ENCODE measurements at regions not wholly inside any gene's neighbourhood (a gene's known extent, or its start where the extent isn't known, plus 50 kb on each side); places are given as distances from the start of the nearest gene placed in this dataset.

DNA sequence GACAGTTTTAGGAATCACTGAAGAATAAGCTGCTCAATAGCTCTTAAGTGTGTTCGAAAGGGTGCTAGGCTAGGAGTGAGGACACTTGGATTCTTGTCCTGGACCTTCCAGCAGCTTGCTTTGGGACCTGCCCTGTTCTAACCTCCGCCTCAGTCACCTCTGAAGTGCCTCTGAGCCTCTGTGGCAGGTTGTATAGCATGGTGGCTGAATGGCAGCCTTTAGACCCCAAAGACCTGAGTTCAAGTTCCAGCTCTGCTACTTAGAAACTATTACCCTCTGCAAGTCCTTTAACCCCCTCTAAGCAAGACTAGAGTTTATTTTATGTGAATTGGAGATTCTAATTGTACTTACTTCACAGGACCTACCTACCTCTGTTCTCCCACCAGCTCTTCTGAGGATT lies 81.5 kb downstream of the RRAGC start:
- no peak overlapping the region for H2AFZ ChIP-seq (ENCODE audit: low read length)
- no peaks in the 10 kb centered on the region for H3K27me3 ChIP-seq (ENCODE audit: insufficient read depth, low read length)
- no peaks in the 10 kb centered on the region for H3K23me2 ChIP-seq (ENCODE audit: insufficient read length, low read depth, low read length, poor library complexity, severe bottlenecking)
- no peak overlapping the region for H3K27ac Mint-ChIP-seq
- H2BK5ac ChIP-seq (ENCODE audit: insufficient read length, low read length), result no peak overlapping the region
- H3K14ac ChIP-seq (ENCODE audit: insufficient read depth, low read length), result no peak overlapping the region
- no peak overlapping the region for H3K18ac ChIP-seq (ENCODE audit: insufficient read length, low read depth, low read length)
- no peak overlapping the region for H2BK20ac ChIP-seq (ENCODE audit: low read depth, low read length, poor library complexity, severe bottlenecking)
- no peaks in the 10 kb centered on the region for H3K79me2 ChIP-seq (ENCODE audit: insufficient read depth, low read length)
- no peak overlapping the region for H3K4ac ChIP-seq (ENCODE audit: low read depth, low read length)
- H3K36me3 Mint-ChIP-seq (ENCODE audit: insufficient read depth in 1 of 3, low read depth in 3 of 3), result no peaks in the 10 kb centered on the region; a peak in 1 of 7 replicates
- no peak overlapping the region for H2BK120ac ChIP-seq (ENCODE audit: low read depth, low read length, poor library complexity, severe bottlenecking)
- no peak overlapping the region for H2BK15ac ChIP-seq (ENCODE audit: low read depth, low read length)
- H2BK12ac ChIP-seq (ENCODE audit: insufficient read length, low read depth, low read length), result no peak overlapping the region
- H4K8ac ChIP-seq (replicated peaks; ENCODE audit: insufficient read length, low read depth, low read length), result no peak overlapping the region
- no peak overlapping the region for H4K91ac ChIP-seq (ENCODE audit: insufficient read length, low read depth, low read length)
- TF ChIP-seq, protein P1, sequence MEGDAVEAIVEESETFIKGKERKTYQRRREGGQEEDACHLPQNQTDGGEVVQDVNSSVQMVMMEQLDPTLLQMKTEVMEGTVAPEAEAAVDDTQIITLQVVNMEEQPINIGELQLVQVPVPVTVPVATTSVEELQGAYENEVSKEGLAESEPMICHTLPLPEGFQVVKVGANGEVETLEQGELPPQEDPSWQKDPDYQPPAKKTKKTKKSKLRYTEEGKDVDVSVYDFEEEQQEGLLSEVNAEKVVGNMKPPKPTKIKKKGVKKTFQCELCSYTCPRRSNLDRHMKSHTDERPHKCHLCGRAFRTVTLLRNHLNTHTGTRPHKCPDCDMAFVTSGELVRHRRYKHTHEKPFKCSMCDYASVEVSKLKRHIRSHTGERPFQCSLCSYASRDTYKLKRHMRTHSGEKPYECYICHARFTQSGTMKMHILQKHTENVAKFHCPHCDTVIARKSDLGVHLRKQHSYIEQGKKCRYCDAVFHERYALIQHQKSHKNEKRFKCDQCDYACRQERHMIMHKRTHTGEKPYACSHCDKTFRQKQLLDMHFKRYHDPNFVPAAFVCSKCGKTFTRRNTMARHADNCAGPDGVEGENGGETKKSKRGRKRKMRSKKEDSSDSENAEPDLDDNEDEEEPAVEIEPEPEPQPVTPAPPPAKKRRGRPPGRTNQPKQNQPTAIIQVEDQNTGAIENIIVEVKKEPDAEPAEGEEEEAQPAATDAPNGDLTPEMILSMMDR (conservative IDR thresholded peaks at IDR 0.05), result no peak
- H3K4me1 Mint-ChIP-seq, result peaks cover 7 to 22% of the 10 kb centered on the region in 2 experiments
- no peak overlapping the region for H3K27ac ChIP-seq (ENCODE audit: insufficient read length, low read depth, low read length)
- H3K56ac ChIP-seq (ENCODE audit: insufficient read length, low read depth, low read length), result no peak overlapping the region
- H3K9me3 Mint-ChIP-seq, result no peaks in the 10 kb centered on the region
- no peak overlapping the region for H3K4me3 Mint-ChIP-seq
- no peak overlapping the region for H2AK5ac ChIP-seq (ENCODE audit: insufficient read length, low read length)
- no peak overlapping the region for H3T11ph ChIP-seq (ENCODE audit: low read length)
- H3K23ac ChIP-seq (ENCODE audit: insufficient read length, low read depth, low read length), result no peak overlapping the region
- no peaks in the 10 kb centered on the region for H4K20me1 ChIP-seq (ENCODE audit: control insufficient read depth, insufficient read depth, insufficient read length)
- H3K4me2 ChIP-seq (ENCODE audit: insufficient read depth, insufficient read length, low read length), result no peak overlapping the region
- DNase-seq, result no peak
- H3K27me3 Mint-ChIP-seq (ENCODE audit: low read depth), result peaks cover 9% of the 10 kb centered on the region
- H3K79me1 ChIP-seq (ENCODE audit: insufficient read depth, low read depth, low read length, poor library complexity, severe bottlenecking), result no peaks in the 10 kb centered on the region
- no peak overlapping the region for H4K5ac ChIP-seq (ENCODE audit: insufficient read length, low read depth, low read length)
- H3K9me3 ChIP-seq (ENCODE audit: control insufficient read depth, low read depth, low read length), result no peaks in the 10 kb centered on the region
- no peaks in the 10 kb centered on the region; the same call in 1 of the 2 replicates for H3K4me1 ChIP-seq (ENCODE audit: insufficient read depth, low read length)
- no CpG with 5 or more reads among the region's 2 CpGs for WGBS (ENCODE audit: extremely low coverage, insufficient read length, low lambda C conversion rate)
- no peak overlapping the region for H3K9ac ChIP-seq (ENCODE audit: extremely low read depth, insufficient read length, low read length)

All from H9 (cell line).